ENCODE measurements at regions not wholly inside any gene's neighbourhood (a gene's known extent, or its start where the extent isn't known, plus 50 kb on each side); places are given as distances from the start of the nearest gene placed in this dataset.

DNA sequence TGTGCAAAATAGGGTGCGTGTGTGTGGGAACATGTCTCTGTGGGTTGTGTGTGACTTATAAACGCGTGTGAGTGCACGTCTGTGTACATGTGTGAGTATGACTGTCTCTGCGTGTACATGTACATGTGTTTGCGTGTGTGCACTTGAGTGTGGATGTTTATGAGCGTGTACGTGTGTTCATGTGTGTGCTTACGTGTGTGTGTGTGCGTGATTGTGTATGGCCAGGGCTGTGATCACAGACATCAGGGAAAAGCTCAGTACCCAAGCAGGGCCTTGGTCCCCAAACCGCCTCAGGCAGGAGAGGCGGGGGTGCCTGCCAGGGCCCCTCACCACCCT, 326.3 kb upstream of the DIO3 start:
- intact Hi-C loops (cut with micrococcal nuclease) (loop anchor here (1.0 to 2.0 kb wide), 5 partner anchors 162 to 572 kb away; no protein-coding TSS in a partner anchor), dilution Hi-C loops (cut with MboI; ENCODE audit: extremely low pct_ligation_motif_present, low sequenced_read_pairs) (no loop called here)
- Histone ChIP-seq H3K27ac (ENCODE audit: insufficient read depth, low read depth, low read length) (no peak overlapping the region), H3K9me1 (replicated peaks; ENCODE audit: control insufficient read depth, extremely low read depth, insufficient read depth, low read length) (no peaks in the 10 kb centered on the region), H3K9me3 (replicated peaks; ENCODE audit: control insufficient read depth, insufficient read depth, low read length) (no peaks in the 10 kb centered on the region), H3K79me2 (ENCODE audit: control insufficient read depth, insufficient read depth, low read length) (no peaks in the 10 kb centered on the region), H3K4me1 (ENCODE audit: control insufficient read depth, extremely low read depth, insufficient read depth, low read length) (no peaks in the 10 kb centered on the region), H3K27me3 (ENCODE audit: control insufficient read depth in 2 of 2, insufficient read depth in 2 of 2, low read length in 2 of 2) (no peaks in the 10 kb centered on the region), H3K4me3 (replicated peaks in 1 of 3; ENCODE audit: insufficient read depth in 1 of 3, low read depth in 1 of 3, low read length in 3 of 3) (no peak overlapping the region), H3K9ac (replicated peaks; ENCODE audit: extremely low read depth, insufficient read depth, low read length) (no peak overlapping the region), H3K4me2 (ENCODE audit: insufficient read depth, low read length) (no peak overlapping the region), H4K20me1 (replicated peaks; ENCODE audit: control insufficient read depth, extremely low read depth, insufficient read depth, low read length) (no peaks in the 10 kb centered on the region), H3K36me3 (ENCODE audit: control insufficient read depth in 2 of 2, extremely low read depth in 1 of 2, insufficient read depth in 2 of 2, low read length in 2 of 2) (no peaks in the 10 kb centered on the region), H2AFZ (ENCODE audit: low read depth, low read length) (no peak overlapping the region)
- FAIRE-seq, result no peak
- POLR2A ChIA-PET, result no interaction called here
- TF ChIP-seq GATA2 (IDR thresholded peaks at IDR 0.05; ENCODE audit: insufficient read depth, insufficient read length, low read depth, low read length) (no peak), EZH2 (IDR thresholded peaks at IDR 0.05; ENCODE audit: borderline replicate concordance, low read depth, low read length, severe bottlenecking) (no peak), POLR2AphosphoS5 (IDR thresholded peaks at IDR 0.05; ENCODE audit: insufficient read depth, low read depth, low read length) (no peak), JUN (IDR thresholded peaks at IDR 0.05; ENCODE audit: borderline replicate concordance, insufficient read depth, insufficient read length, low read depth) (no peak), FOS (IDR thresholded peaks at IDR 0.05; ENCODE audit: borderline replicate concordance, insufficient read depth, low read length) (no peak), POLR2A (IDR thresholded peaks at IDR 0.05; ENCODE audit: low read depth, low read length) (no peak), MYC (IDR thresholded peaks at IDR 0.05; ENCODE audit: low read depth, low read length) (no peak)
- TF ChIP-seq, protein P1, sequence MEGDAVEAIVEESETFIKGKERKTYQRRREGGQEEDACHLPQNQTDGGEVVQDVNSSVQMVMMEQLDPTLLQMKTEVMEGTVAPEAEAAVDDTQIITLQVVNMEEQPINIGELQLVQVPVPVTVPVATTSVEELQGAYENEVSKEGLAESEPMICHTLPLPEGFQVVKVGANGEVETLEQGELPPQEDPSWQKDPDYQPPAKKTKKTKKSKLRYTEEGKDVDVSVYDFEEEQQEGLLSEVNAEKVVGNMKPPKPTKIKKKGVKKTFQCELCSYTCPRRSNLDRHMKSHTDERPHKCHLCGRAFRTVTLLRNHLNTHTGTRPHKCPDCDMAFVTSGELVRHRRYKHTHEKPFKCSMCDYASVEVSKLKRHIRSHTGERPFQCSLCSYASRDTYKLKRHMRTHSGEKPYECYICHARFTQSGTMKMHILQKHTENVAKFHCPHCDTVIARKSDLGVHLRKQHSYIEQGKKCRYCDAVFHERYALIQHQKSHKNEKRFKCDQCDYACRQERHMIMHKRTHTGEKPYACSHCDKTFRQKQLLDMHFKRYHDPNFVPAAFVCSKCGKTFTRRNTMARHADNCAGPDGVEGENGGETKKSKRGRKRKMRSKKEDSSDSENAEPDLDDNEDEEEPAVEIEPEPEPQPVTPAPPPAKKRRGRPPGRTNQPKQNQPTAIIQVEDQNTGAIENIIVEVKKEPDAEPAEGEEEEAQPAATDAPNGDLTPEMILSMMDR (IDR thresholded peaks at IDR 0.05; ENCODE audit: extremely low read depth in 1 of 2, insufficient read depth in 1 of 2, low read depth in 1 of 2, low read length in 2 of 2), result no peak
- TF ChIP-seq, protein P2, sequence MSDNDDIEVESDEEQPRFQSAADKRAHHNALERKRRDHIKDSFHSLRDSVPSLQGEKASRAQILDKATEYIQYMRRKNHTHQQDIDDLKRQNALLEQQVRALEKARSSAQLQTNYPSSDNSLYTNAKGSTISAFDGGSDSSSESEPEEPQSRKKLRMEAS (IDR thresholded peaks at IDR 0.05; ENCODE audit: insufficient read depth, insufficient read length), result no peak
- CTCF ChIA-PET, result interaction anchor here (0.6 to 2.6 kb wide), 40 partner anchors 9 to 852 kb away, joined by 3 to 46 read pairs (median 5); no protein-coding TSS in a partner anchor
- no TSS peak for BruUV-seq (replicated peaks)
- no peak for DNase-seq (ENCODE audit: low read depth, low spot score)

All from endothelial cell of umbilical vein (primary cell).